Fibroblast of lung (primary cell): ENCODE measurements at regions not wholly inside any gene's neighbourhood (a gene's known extent, or its start where the extent isn't known, plus 50 kb on each side); places are given as distances from the start of the nearest gene placed in this dataset.

Experiments used
- EZH2 ChIP-seq: IDR thresholded peaks from 2 replicates; pipeline ENCODE4 v1.5.1; 2012; ENCODE audit warnings: low read length, control low read depth, mild to moderate bottlenecking; ENCODE audit errors: missing control alignments
- TF ChIP-seq, protein P1 (sequence below), 2 donors: IDR thresholded peaks in 1 of 2; conservative IDR thresholded peaks in 1 of 2; 1 replicate in 1 of 2; 2 replicates in 1 of 2; pipeline ENCODE4 v1.5.1; 2011 to 2012; ENCODE audit warnings: low read length in 2 of 2, control low read depth in 1 of 2, inconsistent platforms in 1 of 2, low read depth in 1 of 2, mild to moderate bottlenecking in 1 of 2

DNA sequence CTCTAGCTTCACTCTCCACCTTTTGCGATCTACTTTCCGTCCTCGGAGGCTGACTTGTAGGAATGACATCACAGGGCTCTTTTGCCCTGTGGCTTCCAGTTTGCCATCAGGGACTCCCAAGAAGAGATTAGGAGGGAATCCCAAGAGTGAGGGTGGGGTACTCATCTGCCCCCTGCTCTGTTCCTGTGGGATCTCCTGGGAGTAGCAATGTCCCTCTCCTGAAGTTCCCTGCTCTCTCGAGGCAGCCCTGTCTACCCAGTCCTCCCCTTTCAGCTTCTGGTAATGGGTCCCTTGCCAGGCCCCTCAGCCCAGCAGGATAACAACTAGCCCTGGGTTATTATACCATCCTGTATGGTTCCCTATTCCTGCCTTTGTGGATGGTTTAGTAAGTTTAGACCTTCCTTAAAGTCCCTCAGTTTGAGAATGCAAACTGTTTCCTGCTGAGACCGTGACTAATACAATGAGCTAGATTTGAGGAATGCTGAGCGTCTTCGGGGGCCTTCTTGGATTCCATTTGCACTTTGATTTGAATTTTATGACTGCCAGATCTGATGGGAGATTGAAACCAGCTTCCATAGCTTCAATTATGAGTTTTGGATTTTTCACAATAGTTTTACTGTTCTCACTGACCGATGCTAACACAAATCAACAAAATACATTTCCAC is 73.7 kb upstream of the IPO5 start:
- TF ChIP-seq, protein P1, sequence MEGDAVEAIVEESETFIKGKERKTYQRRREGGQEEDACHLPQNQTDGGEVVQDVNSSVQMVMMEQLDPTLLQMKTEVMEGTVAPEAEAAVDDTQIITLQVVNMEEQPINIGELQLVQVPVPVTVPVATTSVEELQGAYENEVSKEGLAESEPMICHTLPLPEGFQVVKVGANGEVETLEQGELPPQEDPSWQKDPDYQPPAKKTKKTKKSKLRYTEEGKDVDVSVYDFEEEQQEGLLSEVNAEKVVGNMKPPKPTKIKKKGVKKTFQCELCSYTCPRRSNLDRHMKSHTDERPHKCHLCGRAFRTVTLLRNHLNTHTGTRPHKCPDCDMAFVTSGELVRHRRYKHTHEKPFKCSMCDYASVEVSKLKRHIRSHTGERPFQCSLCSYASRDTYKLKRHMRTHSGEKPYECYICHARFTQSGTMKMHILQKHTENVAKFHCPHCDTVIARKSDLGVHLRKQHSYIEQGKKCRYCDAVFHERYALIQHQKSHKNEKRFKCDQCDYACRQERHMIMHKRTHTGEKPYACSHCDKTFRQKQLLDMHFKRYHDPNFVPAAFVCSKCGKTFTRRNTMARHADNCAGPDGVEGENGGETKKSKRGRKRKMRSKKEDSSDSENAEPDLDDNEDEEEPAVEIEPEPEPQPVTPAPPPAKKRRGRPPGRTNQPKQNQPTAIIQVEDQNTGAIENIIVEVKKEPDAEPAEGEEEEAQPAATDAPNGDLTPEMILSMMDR (conservative IDR thresholded peaks at IDR 0.05 in 1 of 2, IDR thresholded peaks at IDR 0.05 in 1 of 2; ENCODE audit: low read depth in 1 of 2, low read length in 2 of 2): no peak
- no peak for TF ChIP-seq EZH2
